K562 (cell line): ENCODE measurements at regions not wholly inside any gene's neighbourhood (a gene's known extent, or its start where the extent isn't known, plus 50 kb on each side); places are given as distances from the start of the nearest gene placed in this dataset.
A peak's percentile ranks its signal among the peaks of the same experiment; 100 is the strongest.

Experiments
- ATF3 ChIP-seq, 2 experiments: fragments of 450-650 bp in 1 of 2; sonication (generic) in 1 of 2; formaldehyde crosslinking in 1 of 2; IDR thresholded peaks in 1 of 2; conservative IDR thresholded peaks in 1 of 2; 2 replicates each; pipeline versions ENCODE4 v1.6.1 to v1.8.1; 2016 to 2023; ENCODE audit warnings: mild to moderate bottlenecking in 2 of 2, moderate library complexity in 2 of 2, inconsistent platforms in 1 of 2, missing genetic modification reagents in 1 of 2
- C11orf30 ChIP-seq: fragments of 450-650 bp; IDR thresholded peaks from 2 replicates; pipeline ENCODE4 v1.6.1; 2016; ENCODE audit warnings: low read depth, mild to moderate bottlenecking
- FOXA1 ChIP-seq: fragments of 450-650 bp; IDR thresholded peaks from 2 replicates; pipeline ENCODE4 v1.6.1; 2016; ENCODE audit warnings: mild to moderate bottlenecking, borderline replicate concordance
- KDM5B ChIP-seq: fragments of 200-600 bp; sonication (generic); IDR thresholded peaks from 2 replicates; pipeline ENCODE4 v1.6.1; 2012; ENCODE audit warnings: low read depth, mild to moderate bottlenecking, moderate library complexity, low read length, control low read depth, inconsistent platforms; ENCODE audit not compliant: insufficient replicate concordance
- NFE2 ChIP-seq: IDR thresholded peaks from 2 replicates; pipeline ENCODE4 v1.6.1; 2014; ENCODE audit warnings: antibody characterized with exemption, low read depth
- REST ChIP-seq, 2 experiments: fragments of 450-650 bp; formaldehyde crosslinking in 1 of 2; IDR thresholded peaks; 2 replicates each; pipeline versions ENCODE4 v1.4.0 to v1.6.1; 2014 to 2020; ENCODE audit warnings: mild to moderate bottlenecking in 2 of 2, borderline replicate concordance in 1 of 2, low read depth in 1 of 2
- ZBTB43 ChIP-seq: sonication (generic); formaldehyde crosslinking; IDR thresholded peaks from 2 replicates; pipeline ENCODE4 v1.8.0; 2023; ENCODE audit warnings: mild to moderate bottlenecking, missing genetic modification reagents
- ZNF140 ChIP-seq: fragments of 250-450 bp; sonication (Bioruptor Pico); IDR thresholded peaks from 2 replicates; pipeline ENCODE4 v1.8.0; 2021; ENCODE audit warnings: moderate library complexity, mild to moderate bottlenecking, inconsistent platforms
- ZNF398 ChIP-seq: fragments of 250-450 bp; sonication (Bioruptor Pico); IDR thresholded peaks from 2 replicates; pipeline ENCODE4 v1.8.0; 2021; ENCODE audit warnings: moderate library complexity, mild to moderate bottlenecking, inconsistent platforms
- ZNF589 ChIP-seq: fragments of 200-800 bp; sonication (Bioruptor generic); IDR thresholded peaks from 2 replicates; pipeline ENCODE4 v1.6.1; 2016; ENCODE audit warnings: low read depth, missing genetic modification characterization, missing compliant biosample characterization
- ZNF655 ChIP-seq: fragments of 250-450 bp; sonication (Bioruptor Pico); IDR thresholded peaks from 2 replicates; pipeline ENCODE4 v1.5.0; 2021

- TF ChIP-seq ATF3 (IDR thresholded peaks at IDR 0.05) = no peak
- no peak for TF ChIP-seq ATF3 (CRISPR knock-in tag; conservative IDR thresholded peaks at IDR 0.05)
- no peak for TF ChIP-seq ZNF140 (CRISPR knock-in tag)
- 0 out of 2 replicates have a peak, but pooled peaks have one; percentile 14 for TF ChIP-seq REST (IDR thresholded peaks at IDR 0.05; ENCODE audit: borderline replicate concordance)
- no peak for TF ChIP-seq REST (CRISPR knock-in tag; IDR thresholded peaks at IDR 0.05; ENCODE audit: low read depth)
- no peak for TF ChIP-seq C11orf30
- TF ChIP-seq ZBTB43 = no peak
- peak; percentile 63; the same call in 1 of the 2 replicates for TF ChIP-seq ZNF589 (CRISPR knock-in tag)
- TF ChIP-seq ZNF398 (CRISPR knock-in tag) = no peak
- no peak for TF ChIP-seq NFE2
- TF ChIP-seq FOXA1 = no peak
- no peak for TF ChIP-seq KDM5B
- no peak for TF ChIP-seq ZNF655 (CRISPR knock-in tag)
Observed at GRCh38 chr12:91633206-91633605, 450.6 kb upstream of the DCN start (continued).
